C4-2B (cell line): ENCODE measurements at regions not wholly inside any gene's neighbourhood (a gene's known extent, or its start where the extent isn't known, plus 50 kb on each side); places are given as distances from the start of the nearest gene placed in this dataset.

Source experiments
- H3K27ac ChIP-seq: fragments of 450-650 bp; 2 replicates; pipeline ENCODE4 v1.5.1; 2017
- CTCF ChIP-seq: fragments of 450-650 bp; conservative IDR thresholded peaks from 2 replicates; pipeline ENCODE4 v1.5.1; 2017; ENCODE audit warnings: mild to moderate bottlenecking
- ZFX ChIP-seq: fragments of 450-650 bp; IDR thresholded peaks from 2 replicates; pipeline ENCODE4 v1.6.1; 2017

- no peak overlapping the region for H3K27ac ChIP-seq
- TF ChIP-seq CTCF = no peak
- TF ChIP-seq ZFX = no peak
These were observed 51.4 kb upstream of the SIM2 start for GRCh38 chr21:36647279-36648093.
